SU-DHL-6 (cell line): ENCODE measurements at regions not wholly inside any gene's neighbourhood (a gene's known extent, or its start where the extent isn't known, plus 50 kb on each side); places are given as distances from the start of the nearest gene placed in this dataset.

Experiments
- H2AFZ ChIP-seq: fragments of 200-600 bp; sonication (generic); 2 replicates; pipeline ENCODE4 v1.6.1; 2014; ENCODE audit warnings: low read depth, mild to moderate bottlenecking, moderate library complexity, mixed read lengths, antibody characterized with exemption, low read length; ENCODE audit not compliant: severe bottlenecking
- H3F3A ChIP-seq: fragments of 200-600 bp; shearing (Covaris generic); 2 replicates; pipeline ENCODE4 v1.6.0; 2016; ENCODE audit warnings: antibody characterized with exemption, mild to moderate bottlenecking; ENCODE audit not compliant: insufficient read depth
- H3K27ac ChIP-seq: fragments of 200-600 bp; sonication (generic); 2 replicates; pipeline ENCODE4 v1.5.1; 2016; ENCODE audit warnings: low read depth, mild to moderate bottlenecking, low read length, moderate library complexity, mixed read lengths
- H3K27me3 ChIP-seq: fragments of 200-600 bp; sonication (generic), shearing (Covaris generic); 2 replicates; pipeline ENCODE4 v1.6.0; 2014; ENCODE audit warnings: mild to moderate bottlenecking, low read length
- H3K36me3 ChIP-seq: fragments of 200-600 bp; sonication (generic); 2 replicates; pipeline ENCODE4 v1.6.1; 2014; ENCODE audit warnings: mild to moderate bottlenecking, low read length, mixed read lengths
- H3K4me2 ChIP-seq: fragments of 300-600, 200-600 bp; shearing (Covaris generic), sonication (generic); 2 replicates; pipeline ENCODE4 v1.6.0; 2014; ENCODE audit warnings: low read length, low read depth, mild to moderate bottlenecking; ENCODE audit not compliant: poor library complexity, severe bottlenecking
- H3K4me3 ChIP-seq: fragments of 200-600 bp; sonication (generic); 2 replicates; pipeline ENCODE4 v1.5.1; 2014; ENCODE audit warnings: antibody characterized with exemption, low read length, mild to moderate bottlenecking, mixed read lengths; ENCODE audit not compliant: insufficient read depth, poor library complexity, severe bottlenecking
- H3K79me2 ChIP-seq: fragments of 200-600 bp; sonication (generic); 2 replicates; pipeline ENCODE4 v1.6.1; 2014; ENCODE audit warnings: mild to moderate bottlenecking, low read length, moderate library complexity; ENCODE audit not compliant: insufficient read depth
- H3K9ac ChIP-seq: fragments of 200-600 bp; sonication (generic); 2 replicates; pipeline ENCODE4 v1.7.0; 2014; ENCODE audit warnings: mild to moderate bottlenecking, low read length
- H3K9me2 ChIP-seq: fragments of 200-600 bp; sonication (generic); replicated peaks from 2 replicates; pipeline ENCODE4 v1.6.1; 2014; ENCODE audit warnings: low read length; ENCODE audit not compliant: insufficient read depth
- H3K9me3 ChIP-seq: fragments of 200-600 bp; sonication (generic); 2 replicates; pipeline ENCODE4 v1.6.1; 2014; ENCODE audit warnings: low read length, mixed read lengths; ENCODE audit not compliant: insufficient read depth
- H4K20me1 ChIP-seq: fragments of 200-600 bp; sonication (generic); 2 replicates; pipeline ENCODE4 v1.6.1; 2014; ENCODE audit warnings: low read depth, mild to moderate bottlenecking, antibody characterized with exemption, low read length, moderate library complexity, mixed read lengths
- CTCF ChIP-seq: fragments of 200-600 bp; sonication (generic); IDR thresholded peaks from one replicate; pipeline ENCODE4 v1.5.1; 2017; ENCODE audit warnings: antibody characterized with exemption, mild to moderate bottlenecking, low read length, moderate library complexity; ENCODE audit not compliant: insufficient read depth, poor library complexity, severe bottlenecking
- EZH2phosphoT487 ChIP-seq: fragments of 200-600 bp; sonication (generic), shearing (Covaris generic); conservative IDR thresholded peaks from 2 replicates; pipeline ENCODE4 v1.6.1; 2018; ENCODE audit warnings: mild to moderate bottlenecking, antibody characterized with exemption, low read length, moderate library complexity, mixed read lengths

GRCh38 chr3:90025019-90025418, 917.6 kb downstream of the EPHA3 start:
- Histone ChIP-seq H3K9me3 (no peaks in the 10 kb centered on the region), H3K79me2 (no peaks in the 10 kb centered on the region), H3K27ac (no peak overlapping the region), H2AFZ (no peak overlapping the region), H3K4me2 (no peak overlapping the region), H3K9ac (no peak overlapping the region), H3K36me3 (no peaks in the 10 kb centered on the region), H3K27me3 (no peaks in the 10 kb centered on the region), H4K20me1 (no peaks in the 10 kb centered on the region), H3K4me3 (no peak overlapping the region), H3F3A (no peaks in the 10 kb centered on the region), H3K9me2 (no peaks in the 10 kb centered on the region)
- TF ChIP-seq EZH2phosphoT487 = no peak
- no peak for TF ChIP-seq CTCF

GRCh38 chr3:90026406-90026805, 919.0 kb downstream of the EPHA3 start:
- H2AFZ ChIP-seq = no peak overlapping the region
- H3K4me2 ChIP-seq = no peak overlapping the region
- no peak overlapping the region for H3K9ac ChIP-seq
- H3F3A ChIP-seq = no peaks in the 10 kb centered on the region
- no peak for TF ChIP-seq CTCF
- TF ChIP-seq EZH2phosphoT487 = no peak
- H3K27me3 ChIP-seq = no peaks in the 10 kb centered on the region
- H3K27ac ChIP-seq = no peak overlapping the region
- no peaks in the 10 kb centered on the region for H3K9me3 ChIP-seq
- no peaks in the 10 kb centered on the region for H3K79me2 ChIP-seq
- H3K36me3 ChIP-seq = no peaks in the 10 kb centered on the region
- no peaks in the 10 kb centered on the region for H4K20me1 ChIP-seq
- H3K9me2 ChIP-seq = no peaks in the 10 kb centered on the region
- H3K4me3 ChIP-seq = no peak overlapping the region

- no peak overlapping the region for H3K4me2 ChIP-seq
- H3K9me2 ChIP-seq = no peaks in the 10 kb centered on the region
- no peak overlapping the region for H3K27ac ChIP-seq
- TF ChIP-seq EZH2phosphoT487 = no peak
- TF ChIP-seq CTCF = no peak
- H3K36me3 ChIP-seq = no peaks in the 10 kb centered on the region
- no peaks in the 10 kb centered on the region for H3F3A ChIP-seq
- H3K4me3 ChIP-seq = no peak overlapping the region
- no peaks in the 10 kb centered on the region for H3K9me3 ChIP-seq
- H3K27me3 ChIP-seq = no peaks in the 10 kb centered on the region
- no peak overlapping the region for H3K9ac ChIP-seq
- no peaks in the 10 kb centered on the region for H3K79me2 ChIP-seq
- H4K20me1 ChIP-seq = no peaks in the 10 kb centered on the region
- H2AFZ ChIP-seq = no peak overlapping the region
Observed at GRCh38 chr3:90031121-90031520, 923.7 kb downstream of the EPHA3 start.
